RWPE2 (cell line): ENCODE measurements at regions not wholly inside any gene's neighbourhood (a gene's known extent, or its start where the extent isn't known, plus 50 kb on each side); places are given as distances from the start of the nearest gene placed in this dataset.

Experiments used
- ATAC-seq: fragments of 200-7000 bp; cut with Tn5 transposase; 3 replicates; pipeline ENCODE4 v1.9.1; 2021; ENCODE audit warnings: low read depth
- DNase-seq: peaks from one replicate; pipeline ENCODE4 v3.0.0-alpha.2; 2020; ENCODE audit warnings: low spot score
- H3K27ac ChIP-seq: fragments of 450-650 bp; 2 replicates; pipeline ENCODE4 v1.5.1; 2017; ENCODE audit warnings: mild to moderate bottlenecking; ENCODE audit not compliant: poor library complexity, severe bottlenecking
- H3K27me3 ChIP-seq: fragments of 250-450 bp; sonication (Bioruptor Pico); 2 replicates; pipeline ENCODE4 v1.5.1; 2021; ENCODE audit warnings: mild to moderate bottlenecking, moderate library complexity; ENCODE audit not compliant: insufficient read depth, poor library complexity, severe bottlenecking
- H3K36me3 ChIP-seq: fragments of 250-450 bp; sonication (Bioruptor Pico); 2 replicates; pipeline ENCODE4 v1.5.1; 2020; ENCODE audit warnings: low read depth, mild to moderate bottlenecking, moderate library complexity
- H3K4me1 ChIP-seq: fragments of 250-450 bp; sonication (Bioruptor Pico); 2 replicates; pipeline ENCODE4 v1.5.1; 2021; ENCODE audit warnings: mild to moderate bottlenecking, moderate library complexity; ENCODE audit not compliant: insufficient read depth, poor library complexity, severe bottlenecking
- H3K4me3 ChIP-seq: fragments of 250-450 bp; sonication (Bioruptor Pico); 2 replicates; pipeline ENCODE4 v1.5.1; 2021; ENCODE audit warnings: mild to moderate bottlenecking, moderate library complexity; ENCODE audit not compliant: severe bottlenecking
- H3K9me3 ChIP-seq: fragments of 250-450 bp; sonication (Bioruptor Pico); 2 replicates; pipeline ENCODE4 v1.5.1; 2021; ENCODE audit warnings: mild to moderate bottlenecking, moderate library complexity; ENCODE audit not compliant: severe bottlenecking
- CTCF ChIP-seq: fragments of 450-650 bp; IDR thresholded peaks from one replicate; pipeline ENCODE4 v1.5.1; 2017; ENCODE audit warnings: mild to moderate bottlenecking, moderate library complexity; ENCODE audit not compliant: poor library complexity, severe bottlenecking

DNA sequence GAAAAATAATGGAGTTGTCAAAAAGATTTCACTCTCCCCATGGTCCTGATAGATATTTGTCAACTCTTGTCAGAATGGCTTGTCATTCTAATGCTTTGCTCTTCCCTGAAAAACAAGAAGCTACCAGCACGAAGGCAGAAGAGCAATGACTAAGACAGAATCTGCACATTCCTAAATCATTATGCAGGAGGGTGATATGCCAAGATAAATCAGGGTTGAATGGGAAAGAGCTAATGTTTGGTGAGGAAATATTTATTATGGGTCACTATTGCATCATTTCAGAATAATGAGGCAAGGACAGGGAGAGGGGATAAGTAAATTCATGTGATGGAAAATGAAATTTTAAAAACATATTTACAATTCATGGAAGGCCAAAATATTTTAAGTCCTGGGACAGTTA lies 297.5 kb upstream of the XYLT1 start:
- no peaks in the 10 kb centered on the region for H3K27me3 ChIP-seq
- no peak for TF ChIP-seq CTCF
- peak overlapping the region; percentile 60 for H3K27ac ChIP-seq
- H3K9me3 ChIP-seq: no peaks in the 10 kb centered on the region
- no peaks in the 10 kb centered on the region for H3K36me3 ChIP-seq
- ATAC-seq (peak; percentile 98), DNase-seq (no peak)
- peaks cover 19% of the 10 kb centered on the region for H3K4me1 ChIP-seq
- H3K4me3 ChIP-seq: no peak overlapping the region

- H3K4me1 ChIP-seq: peaks cover 19% of the 10 kb centered on the region
- ATAC-seq (no peak), DNase-seq (no peak)
- H3K4me3 ChIP-seq: no peak overlapping the region
- H3K27me3 ChIP-seq: no peaks in the 10 kb centered on the region
- H3K36me3 ChIP-seq: no peaks in the 10 kb centered on the region
- no peak for TF ChIP-seq CTCF
- H3K9me3 ChIP-seq: no peaks in the 10 kb centered on the region
- H3K27ac ChIP-seq: no peak overlapping the region
Observed at GRCh38 chr16:17766012-17766411, 295.3 kb upstream of the XYLT1 start.

- ATAC-seq (no peak), DNase-seq (no peak)
Observed at GRCh38 chr16:17759451-17760390, 289.0 kb upstream of the XYLT1 start.

DNA sequence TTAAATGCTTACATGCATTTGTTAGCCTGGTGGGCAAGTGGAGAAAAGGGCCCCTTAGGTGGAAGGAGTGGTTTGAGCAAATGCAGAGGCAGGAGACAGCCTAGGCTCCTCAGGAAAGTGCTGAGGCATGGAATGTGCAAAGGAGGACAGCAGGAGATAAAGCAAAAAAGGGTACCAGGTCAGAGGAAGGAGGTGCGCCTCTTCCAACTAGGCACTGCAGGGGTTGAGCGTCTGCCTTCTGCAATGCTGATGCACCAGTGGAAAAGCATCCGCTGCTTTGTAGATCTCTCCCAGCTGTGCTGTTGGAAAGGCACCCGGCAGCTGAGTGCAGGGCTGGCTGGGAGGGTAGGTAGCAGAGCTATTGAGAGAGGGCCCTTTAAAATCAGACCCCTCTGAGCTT lies 287.0 kb upstream of the XYLT1 start:
- no peaks in the 10 kb centered on the region for H3K9me3 ChIP-seq
- no peaks in the 10 kb centered on the region for H3K36me3 ChIP-seq
- ATAC-seq (no peak), DNase-seq (no peak)
- H3K4me1 ChIP-seq: peaks cover 3% of the 10 kb centered on the region
- no peak overlapping the region for H3K27ac ChIP-seq
- no peaks in the 10 kb centered on the region for H3K27me3 ChIP-seq
- no peak overlapping the region for H3K4me3 ChIP-seq
- no peak for TF ChIP-seq CTCF

More at GRCh38 chr16:17759451-17760390, 289.0 kb upstream of the XYLT1 start:
- no peak overlapping the region for H3K27ac ChIP-seq
- no peaks in the 10 kb centered on the region for H3K36me3 ChIP-seq
- no peak overlapping the region for H3K4me3 ChIP-seq
- TF ChIP-seq CTCF: no peak
- no peaks in the 10 kb centered on the region for H3K27me3 ChIP-seq
- peaks cover 3% of the 10 kb centered on the region for H3K4me1 ChIP-seq
- no peaks in the 10 kb centered on the region for H3K9me3 ChIP-seq

DNA sequence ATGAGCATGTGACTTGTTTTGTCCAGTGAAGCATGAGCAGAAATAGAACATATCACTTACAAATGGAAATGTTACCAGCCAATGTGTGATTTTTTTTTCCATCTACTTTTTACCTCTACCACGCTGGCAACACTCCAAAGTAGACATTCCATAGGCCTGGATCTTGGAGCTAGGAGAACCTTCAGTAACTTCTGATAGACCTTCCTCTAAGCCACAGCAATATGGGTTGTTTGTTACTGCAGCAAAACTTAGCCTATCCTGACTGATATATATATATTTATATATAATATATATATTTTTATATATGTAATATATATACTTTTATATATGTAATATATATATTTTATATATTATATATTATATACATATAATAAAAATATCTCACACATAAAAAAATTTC lies 284.4 kb upstream of the XYLT1 start:
- H3K27me3 ChIP-seq: no peaks in the 10 kb centered on the region
- H3K4me1 ChIP-seq: peaks cover 3% of the 10 kb centered on the region
- ATAC-seq: no peak
- no peak overlapping the region for H3K4me3 ChIP-seq
- TF ChIP-seq CTCF: no peak
- no peaks in the 10 kb centered on the region for H3K9me3 ChIP-seq
- DNase-seq: no peak
- no peaks in the 10 kb centered on the region for H3K36me3 ChIP-seq
- H3K27ac ChIP-seq: no peak overlapping the region
